ENCODE measurements at regions not wholly inside any gene's neighbourhood (a gene's known extent, or its start where the extent isn't known, plus 50 kb on each side); places are given as distances from the start of the nearest gene placed in this dataset.

- TF ChIP-seq EZH2 (IDR thresholded peaks at IDR 0.05; ENCODE audit: low read length): no peak
- no peak for TF ChIP-seq CTCF (optimal IDR thresholded peaks at IDR 0.05 in 1 of 3, IDR thresholded peaks at IDR 0.05 in 1 of 3, conservative IDR thresholded peaks at IDR 0.05 in 1 of 3; ENCODE audit: extremely low read depth in 1 of 3, insufficient read depth in 2 of 3, low read length in 3 of 3)
These were observed 61.9 kb upstream of the GRIP1 start for GRCh38 chr12:66740732-66741131.

All from keratinocyte (primary cell).